Lower lobe of right lung (tissue), 2 donors: ENCODE measurements at regions not wholly inside any gene's neighbourhood (a gene's known extent, or its start where the extent isn't known, plus 50 kb on each side); places are given as distances from the start of the nearest gene placed in this dataset.

Experiments used
- ATAC-seq, 2 donors: fragments of 200-7000 bp; cut with Tn5 transposase; one replicate each; pipeline ENCODE4 v1.9.1; 2020 to 2022; ENCODE audit warnings: mild to moderate bottlenecking in 2 of 2, moderate library complexity in 2 of 2
- DNase-seq: peaks from one replicate; pipeline ENCODE4 v3.0.0-alpha.2; 2020
- H3K27ac ChIP-seq: fragments of 200-600 bp; one replicate; pipeline ENCODE4 v1.8.0; 2022
- H3K27me3 ChIP-seq: fragments of 200-600 bp; one replicate; pipeline ENCODE4 v1.8.0; 2022; ENCODE audit warnings: low read depth
- H3K36me3 ChIP-seq: fragments of 200-600 bp; one replicate; pipeline ENCODE4 v1.8.0; 2022; ENCODE audit warnings: mild to moderate bottlenecking
- H3K4me1 ChIP-seq: fragments of 200-600 bp; one replicate; pipeline ENCODE4 v1.8.0; 2022
- H3K4me3 ChIP-seq: fragments of 200-600 bp; one replicate; pipeline ENCODE4 v1.8.0; 2022; ENCODE audit warnings: mild to moderate bottlenecking
- H3K9me3 ChIP-seq: fragments of 200-600 bp; one replicate; pipeline ENCODE4 v1.8.0; 2022
- intact Hi-C: fragments of 100-400 bp; cut with DNase I; formaldehyde crosslinking; loops from one replicate; pipeline ENCODE4 v1.11.0; 2022
- TF ChIP-seq, protein P1 (sequence below): fragments of 200-600 bp; IDR thresholded peaks from one replicate; pipeline ENCODE4 v1.8.0; 2022; ENCODE audit warnings: antibody characterized with exemption, mild to moderate bottlenecking
- donor health status: DM: no; HTN: yes; CAD: no; lungs with severe emphysema.

DNA sequence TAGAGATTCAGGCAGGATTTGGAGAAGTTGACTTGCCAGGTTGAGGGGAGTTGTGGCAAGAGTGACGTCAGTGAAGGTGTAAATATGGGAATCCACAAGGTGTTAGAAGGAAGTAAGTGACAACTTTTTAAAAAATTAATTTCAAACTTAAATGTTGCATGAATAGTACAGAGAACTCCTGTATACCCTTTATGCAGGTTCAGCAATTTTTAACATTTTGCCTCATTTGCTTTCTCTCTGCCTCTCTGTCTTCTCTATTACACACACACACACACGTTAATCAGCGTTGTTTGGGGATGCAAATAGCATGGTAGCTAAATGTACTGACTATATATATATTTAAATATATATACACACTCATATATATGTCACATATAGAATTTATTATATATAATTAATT, 273.7 kb downstream of the SMARCA1 start:
- no peaks in the 10 kb centered on the region for H3K36me3 ChIP-seq
- ATAC-seq (no peak), DNase-seq (no peak)
- H3K4me3 ChIP-seq = no peak overlapping the region
- intact Hi-C loops = no loop called here
- no peaks in the 10 kb centered on the region for H3K4me1 ChIP-seq
- no peak overlapping the region for H3K27ac ChIP-seq
- H3K9me3 ChIP-seq = no peaks in the 10 kb centered on the region
- TF ChIP-seq, protein P1, sequence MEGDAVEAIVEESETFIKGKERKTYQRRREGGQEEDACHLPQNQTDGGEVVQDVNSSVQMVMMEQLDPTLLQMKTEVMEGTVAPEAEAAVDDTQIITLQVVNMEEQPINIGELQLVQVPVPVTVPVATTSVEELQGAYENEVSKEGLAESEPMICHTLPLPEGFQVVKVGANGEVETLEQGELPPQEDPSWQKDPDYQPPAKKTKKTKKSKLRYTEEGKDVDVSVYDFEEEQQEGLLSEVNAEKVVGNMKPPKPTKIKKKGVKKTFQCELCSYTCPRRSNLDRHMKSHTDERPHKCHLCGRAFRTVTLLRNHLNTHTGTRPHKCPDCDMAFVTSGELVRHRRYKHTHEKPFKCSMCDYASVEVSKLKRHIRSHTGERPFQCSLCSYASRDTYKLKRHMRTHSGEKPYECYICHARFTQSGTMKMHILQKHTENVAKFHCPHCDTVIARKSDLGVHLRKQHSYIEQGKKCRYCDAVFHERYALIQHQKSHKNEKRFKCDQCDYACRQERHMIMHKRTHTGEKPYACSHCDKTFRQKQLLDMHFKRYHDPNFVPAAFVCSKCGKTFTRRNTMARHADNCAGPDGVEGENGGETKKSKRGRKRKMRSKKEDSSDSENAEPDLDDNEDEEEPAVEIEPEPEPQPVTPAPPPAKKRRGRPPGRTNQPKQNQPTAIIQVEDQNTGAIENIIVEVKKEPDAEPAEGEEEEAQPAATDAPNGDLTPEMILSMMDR = no peak
- no peaks in the 10 kb centered on the region for H3K27me3 ChIP-seq

DNA sequence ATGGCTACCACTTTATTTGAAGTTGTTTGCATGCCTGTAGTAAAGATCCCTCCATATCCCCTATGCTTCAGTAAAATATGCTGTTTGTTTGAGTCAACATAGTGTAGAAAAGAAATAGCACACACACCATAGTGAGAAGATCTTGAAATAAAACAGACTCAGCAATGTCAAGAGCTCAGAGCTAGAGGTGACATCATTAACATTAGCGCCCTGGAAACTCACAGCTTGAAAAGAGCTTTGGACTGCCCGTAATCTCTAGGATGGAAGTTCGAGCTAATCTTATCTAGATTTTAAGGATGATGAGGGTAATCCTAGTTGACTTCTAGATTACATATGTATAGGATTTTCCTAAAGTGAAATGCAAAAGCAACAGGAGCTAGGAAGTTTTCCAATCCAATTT, 275.6 kb downstream of the SMARCA1 start:
- ATAC-seq (no peak), DNase-seq (no peak)
- Histone ChIP-seq H3K27ac (no peak overlapping the region), H3K4me1 (no peaks in the 10 kb centered on the region), H3K4me3 (no peak overlapping the region), H3K36me3 (no peaks in the 10 kb centered on the region), H3K27me3 (no peaks in the 10 kb centered on the region), H3K9me3 (no peaks in the 10 kb centered on the region)
- intact Hi-C loops = no loop called here
- TF ChIP-seq, protein P1 = no peak

GRCh38 chrX:129239371-129239770, 283.9 kb downstream of the SMARCA1 start:
- intact Hi-C loops = no loop called here
- H3K9me3 ChIP-seq = no peaks in the 10 kb centered on the region
- TF ChIP-seq, protein P1 = no peak
- no peak overlapping the region for H3K27ac ChIP-seq
- H3K4me1 ChIP-seq = no peaks in the 10 kb centered on the region
- H3K36me3 ChIP-seq = no peaks in the 10 kb centered on the region
- no peak for ATAC-seq
- no peaks in the 10 kb centered on the region for H3K27me3 ChIP-seq
- no peak for DNase-seq
- H3K4me3 ChIP-seq = no peak overlapping the region

DNA sequence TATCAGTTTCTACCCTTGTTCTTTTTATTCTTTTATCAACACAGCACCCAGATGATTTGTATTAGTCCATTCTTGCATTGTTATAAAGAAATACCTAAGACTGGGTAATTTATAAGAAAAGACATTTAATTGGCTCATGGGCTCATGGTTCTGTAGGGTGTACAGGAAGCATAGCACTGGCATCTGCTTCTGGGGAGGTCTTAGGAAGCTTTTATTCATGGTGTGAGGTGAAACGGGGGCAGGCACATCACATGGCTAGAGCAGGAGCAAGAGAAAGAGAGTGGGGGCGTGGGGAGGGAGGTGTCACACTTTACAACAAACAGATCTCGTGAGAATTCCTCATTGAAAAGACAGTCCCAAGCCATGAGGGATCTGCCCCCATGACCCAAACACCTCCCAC, 285.3 kb downstream of the SMARCA1 start:
- intact Hi-C loops = no loop called here
- ATAC-seq (no peak), DNase-seq (no peak)
- no peak overlapping the region for H3K27ac ChIP-seq
- H3K9me3 ChIP-seq = no peaks in the 10 kb centered on the region
- no peaks in the 10 kb centered on the region for H3K27me3 ChIP-seq
- no peaks in the 10 kb centered on the region for H3K4me1 ChIP-seq
- H3K36me3 ChIP-seq = no peaks in the 10 kb centered on the region
- TF ChIP-seq, protein P1 = no peak
- H3K4me3 ChIP-seq = no peak overlapping the region

GRCh38 chrX:129235903-129236302, 287.4 kb downstream of the SMARCA1 start:
- H3K36me3 ChIP-seq = no peaks in the 10 kb centered on the region
- H3K9me3 ChIP-seq = no peaks in the 10 kb centered on the region
- TF ChIP-seq, protein P1 = no peak
- no peak overlapping the region for H3K4me3 ChIP-seq
- H3K4me1 ChIP-seq = no peaks in the 10 kb centered on the region
- H3K27ac ChIP-seq = no peak overlapping the region
- no peak for DNase-seq
- intact Hi-C loops = no loop called here
- no peak for ATAC-seq
- no peaks in the 10 kb centered on the region for H3K27me3 ChIP-seq

DNA sequence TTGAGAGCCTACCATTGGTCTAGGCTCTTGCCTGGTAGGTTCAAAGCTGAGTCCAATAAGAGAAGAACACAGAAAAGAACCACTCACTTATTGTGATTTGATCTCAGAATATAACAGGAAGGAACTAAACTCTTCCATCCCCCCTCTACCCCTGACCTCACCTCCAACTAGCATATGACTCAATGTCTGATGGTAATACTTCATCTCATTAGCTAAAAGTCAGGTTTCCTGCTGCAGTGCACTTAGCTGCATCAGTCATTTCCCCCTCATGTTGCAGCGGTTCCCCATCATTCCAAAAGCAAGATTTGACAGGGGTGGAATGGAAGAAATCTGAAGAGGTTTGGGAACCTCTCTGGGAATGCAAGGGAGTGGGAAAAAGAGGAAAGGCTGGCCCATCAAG, 289.5 kb downstream of the SMARCA1 start:
- Histone ChIP-seq H3K36me3 (no peaks in the 10 kb centered on the region), H3K27ac (no peak overlapping the region), H3K9me3 (no peaks in the 10 kb centered on the region), H3K4me3 (no peak overlapping the region), H3K4me1 (no peaks in the 10 kb centered on the region), H3K27me3 (no peaks in the 10 kb centered on the region)
- intact Hi-C loops = no loop called here
- ATAC-seq (no peak), DNase-seq (no peak)
- TF ChIP-seq, protein P1 = no peak
